ENCODE measurements at regions not wholly inside any gene's neighbourhood (a gene's known extent, or its start where the extent isn't known, plus 50 kb on each side); places are given as distances from the start of the nearest gene placed in this dataset.
"Not testable (repeated sequence)": the region's sequence is repeated elsewhere in the genome, so short reads cannot be mapped to it uniquely, and the experiment has no call there.

GRCh38 chr17:22171631-22172030, 479.3 kb downstream of the KCNJ18 start:
- TF ChIP-seq NFRKB (IDR thresholded peaks at IDR 0.05) (no peak), LEF1 (IDR thresholded peaks at IDR 0.05; ENCODE audit: borderline replicate concordance) (no peak)
- CTCF ChIA-PET: no interaction called here
- POLR2A ChIA-PET: no interaction called here
- DNase-seq (ENCODE audit: extremely low spot score): no peak

GRCh38 chr17:22193113-22193512, 500.8 kb downstream of the KCNJ18 start:
- TF ChIP-seq FOXA1 (IDR thresholded peaks at IDR 0.05) (no peak), BHLHE40 (IDR thresholded peaks at IDR 0.05; ENCODE audit: borderline replicate concordance) (no peak), ELF4 (IDR thresholded peaks at IDR 0.05) (no peak), NFRKB (IDR thresholded peaks at IDR 0.05) (no peak), ZNF384 (IDR thresholded peaks at IDR 0.05) (no peak), ARNT (IDR thresholded peaks at IDR 0.05) (no peak), FOXK2 (IDR thresholded peaks at IDR 0.05) (no peak), TARDBP (IDR thresholded peaks at IDR 0.05) (no peak), LEF1 (IDR thresholded peaks at IDR 0.05; ENCODE audit: borderline replicate concordance) (no peak), FOXM1 (IDR thresholded peaks at IDR 0.05; ENCODE audit: borderline replicate concordance) (no peak), L3MBTL2 (conservative IDR thresholded peaks at IDR 0.05) (no peak), HDGF (IDR thresholded peaks at IDR 0.05; ENCODE audit: borderline replicate concordance) (no peak), PKNOX1 (IDR thresholded peaks at IDR 0.05) (no peak)
- POLR2A ChIA-PET: no interaction called here
- CTCF ChIA-PET: no interaction called here
- DNase-seq (ENCODE audit: extremely low spot score): no peak

- POLR2A ChIA-PET; CTCF ChIA-PET; DNase-seq (ENCODE audit: extremely low spot score): not testable (repeated sequence)
Measured at GRCh38 chr17:22200187-22200586, 507.9 kb downstream of the KCNJ18 start.

GRCh38 chr17:22202702-22203101, 510.4 kb downstream of the KCNJ18 start:
- CTCF ChIA-PET: no interaction called here
- no peak for DNase-seq (ENCODE audit: extremely low spot score)
- POLR2A ChIA-PET: no interaction called here
- TF ChIP-seq BHLHE40 (IDR thresholded peaks at IDR 0.05; ENCODE audit: borderline replicate concordance): no peak
- no peak for TF ChIP-seq SP1 (IDR thresholded peaks at IDR 0.05)
- no peak for TF ChIP-seq FOXA1 (IDR thresholded peaks at IDR 0.05)
- no peak for TF ChIP-seq ZNF384 (IDR thresholded peaks at IDR 0.05)

GRCh38 chr17:22203208-22203715, 510.9 kb downstream of the KCNJ18 start:
- no peak for DNase-seq (ENCODE audit: extremely low spot score)
- TF ChIP-seq FOXA1 (IDR thresholded peaks at IDR 0.05) (no peak), LEF1 (IDR thresholded peaks at IDR 0.05; ENCODE audit: borderline replicate concordance) (no peak), PKNOX1 (IDR thresholded peaks at IDR 0.05) (no peak), ZNF384 (IDR thresholded peaks at IDR 0.05) (no peak), NFRKB (IDR thresholded peaks at IDR 0.05) (no peak), CTBP1 (IDR thresholded peaks at IDR 0.05; ENCODE audit: borderline replicate concordance) (no peak), ELF4 (IDR thresholded peaks at IDR 0.05) (no peak), BHLHE40 (IDR thresholded peaks at IDR 0.05; ENCODE audit: borderline replicate concordance) (no peak), FOXK2 (IDR thresholded peaks at IDR 0.05) (no peak)
- CTCF ChIA-PET: no interaction called here
- POLR2A ChIA-PET: no interaction called here

GRCh38 chr17:22204076-22204475, 511.8 kb downstream of the KCNJ18 start:
- DNase-seq (ENCODE audit: extremely low spot score); POLR2A ChIA-PET; CTCF ChIA-PET: not testable (repeated sequence)

GRCh38 chr17:22210212-22210611, 517.9 kb downstream of the KCNJ18 start:
- POLR2A ChIA-PET; DNase-seq (ENCODE audit: extremely low spot score); CTCF ChIA-PET: not testable (repeated sequence)

GRCh38 chr17:22213169-22213568, 520.8 kb downstream of the KCNJ18 start:
- CTCF ChIA-PET, POLR2A ChIA-PET: not testable (repeated sequence)

GRCh38 chr17:22217135-22217534, 524.8 kb downstream of the KCNJ18 start:
- TF ChIP-seq NFRKB (IDR thresholded peaks at IDR 0.05) (no peak), PKNOX1 (IDR thresholded peaks at IDR 0.05) (no peak), ARNT (IDR thresholded peaks at IDR 0.05) (no peak), TARDBP (IDR thresholded peaks at IDR 0.05) (no peak), FOXM1 (IDR thresholded peaks at IDR 0.05; ENCODE audit: borderline replicate concordance) (no peak), SP1 (IDR thresholded peaks at IDR 0.05) (no peak), FOXA1 (IDR thresholded peaks at IDR 0.05) (no peak), HDGF (IDR thresholded peaks at IDR 0.05; ENCODE audit: borderline replicate concordance) (no peak), FOXK2 (IDR thresholded peaks at IDR 0.05) (no peak), ZNF384 (IDR thresholded peaks at IDR 0.05) (no peak), ELF4 (IDR thresholded peaks at IDR 0.05) (no peak), CTBP1 (IDR thresholded peaks at IDR 0.05; ENCODE audit: borderline replicate concordance) (no peak), BHLHE40 (IDR thresholded peaks at IDR 0.05; ENCODE audit: borderline replicate concordance) (no peak), L3MBTL2 (conservative IDR thresholded peaks at IDR 0.05) (no peak), LEF1 (IDR thresholded peaks at IDR 0.05; ENCODE audit: borderline replicate concordance) (no peak), SUZ12 (IDR thresholded peaks at IDR 0.05) (no peak)
- POLR2A ChIA-PET: no interaction called here
- no peak for DNase-seq (ENCODE audit: extremely low spot score)
- CTCF ChIA-PET: no interaction called here

More at GRCh38 chr17:22213169-22213568, 520.8 kb downstream of the KCNJ18 start:
- DNase-seq (ENCODE audit: extremely low spot score): not testable (repeated sequence)

Measured in HEK293T (cell line).